BJ (cell line): ENCODE measurements at regions not wholly inside any gene's neighbourhood (a gene's known extent, or its start where the extent isn't known, plus 50 kb on each side); places are given as distances from the start of the nearest gene placed in this dataset.
"Not testable (repeated sequence)": the region's sequence is repeated elsewhere in the genome, so short reads cannot be mapped to it uniquely, and the experiment has no call there.

Experiments
- CTCF ChIA-PET: fragments of 350-600 bp; formaldehyde crosslinking; extraction: SDS; loops from one replicate; lab custom pipeline; 2021; ENCODE audit warnings: antibody characterized with exemption, inconsistent platforms; lab: Yijun Ruan, JAX
- POLR2A ChIA-PET: fragments of 300-600 bp; sonication (Branson Sonifier 250); formaldehyde crosslinking; extraction: SDS; loops from one replicate; lab custom pipeline; 2021; ENCODE audit warnings: antibody characterized with exemption; lab: Charles Lee
- DNase-seq: peaks from one replicate; pipeline ENCODE4 v3.0.0-alpha.2; 2011; ENCODE audit warnings: low read depth
- H3K27me3 ChIP-seq: 2 replicates; pipeline ENCODE4 v1.6.0; 2011; ENCODE audit warnings: low read length; ENCODE audit not compliant: control insufficient read depth, insufficient read depth
- H3K36me3 ChIP-seq: 2 replicates; pipeline ENCODE4 v1.5.1; 2011; ENCODE audit warnings: low read length; ENCODE audit not compliant: control insufficient read depth, insufficient read depth
- H3K4me3 ChIP-seq: 2 replicates; pipeline ENCODE4 v1.5.1; 2011; ENCODE audit warnings: low read depth, mild to moderate bottlenecking, control low read depth, low read length
- CTCF ChIP-seq: IDR thresholded peaks from 2 replicates; pipeline ENCODE4 v1.5.1; 2011; ENCODE audit warnings: low read depth, mild to moderate bottlenecking, control low read depth, inconsistent platforms, low read length, moderate library complexity; ENCODE audit not compliant: insufficient read depth

- Histone ChIP-seq H3K27me3 (no peaks in the 10 kb centered on the region), H3K36me3 (no peaks in the 10 kb centered on the region), H3K4me3 (no peak overlapping the region)
- ChIA-PET CTCF (no interaction called here), POLR2A (no interaction called here)
- TF ChIP-seq CTCF, result no peak
- no peak for DNase-seq
Measured at GRCh38 chrX:107389726-107390125, 59.7 kb upstream of the FRMPD3 start.

- DNase-seq, CTCF ChIA-PET, H3K4me3 ChIP-seq, POLR2A ChIA-PET, H3K27me3 ChIP-seq, H3K36me3 ChIP-seq: not testable (repeated sequence)
Measured at GRCh38 chrX:107393656-107394055, 55.8 kb upstream of the FRMPD3 start.

- Histone ChIP-seq H3K36me3 (no peaks in the 10 kb centered on the region), H3K4me3 (no peak overlapping the region), H3K27me3 (no peaks in the 10 kb centered on the region)
- TF ChIP-seq CTCF, result no peak
- ChIA-PET CTCF (no interaction called here), POLR2A (no interaction called here)
- DNase-seq, result no peak
Measured at GRCh38 chrX:107396235-107396634, 53.2 kb upstream of the FRMPD3 start.

GRCh38 chrX:107396783-107397182 is 52.7 kb upstream of the FRMPD3 start:
- TF ChIP-seq CTCF, result no peak
- ChIA-PET CTCF (no interaction called here), POLR2A (no interaction called here)
- no peaks in the 10 kb centered on the region for H3K27me3 ChIP-seq
- no peak for DNase-seq
- no peaks in the 10 kb centered on the region for H3K36me3 ChIP-seq
- no peak overlapping the region for H3K4me3 ChIP-seq

- POLR2A ChIA-PET, result no interaction called here
- H3K27me3 ChIP-seq, result no peaks in the 10 kb centered on the region
- no peak for TF ChIP-seq CTCF
- no peak for DNase-seq
- H3K36me3 ChIP-seq, result no peaks in the 10 kb centered on the region
- no peak overlapping the region for H3K4me3 ChIP-seq
- CTCF ChIA-PET, result no interaction called here
Measured at GRCh38 chrX:107398115-107398514, 51.3 kb upstream of the FRMPD3 start.
